Mesodermal cell (in vitro differentiated cells): ENCODE measurements at regions not wholly inside any gene's neighbourhood (a gene's known extent, or its start where the extent isn't known, plus 50 kb on each side); places are given as distances from the start of the nearest gene placed in this dataset.

ENCODE experiments used
- H3K27ac ChIP-seq: 2 replicates; pipeline ENCODE4 v1.7.0; 2013; ENCODE audit warnings: mild to moderate bottlenecking, low read depth, low read length, moderate library complexity; ENCODE audit not compliant: severe bottlenecking
- H3K36me3 ChIP-seq: 2 replicates; pipeline ENCODE4 v1.7.1; 2013; ENCODE audit warnings: mild to moderate bottlenecking, low read length, moderate library complexity; ENCODE audit not compliant: control insufficient read depth, insufficient read depth
- H3K4me1 ChIP-seq: one replicate; pipeline ENCODE4 v1.7.1; 2013; ENCODE audit warnings: mild to moderate bottlenecking, low read length; ENCODE audit not compliant: insufficient read depth, control insufficient read depth, poor library complexity, severe bottlenecking
- H3K4me3 ChIP-seq: 2 replicates; pipeline ENCODE4 v1.7.0; 2013; ENCODE audit warnings: low read length, control low read depth, mild to moderate bottlenecking; ENCODE audit not compliant: insufficient read depth, poor library complexity, severe bottlenecking; ENCODE audit errors: extremely low read depth
- H3K9me3 ChIP-seq: 2 replicates; pipeline ENCODE4 v1.7.1; 2013; ENCODE audit warnings: mild to moderate bottlenecking, low read length, moderate library complexity; ENCODE audit not compliant: control insufficient read depth
- WGBS, 2 experiments: methylation state at CpG; one replicate each; pipeline ENCODE4 v1.1.5; 2013; ENCODE audit warnings: missing lambda C conversion rate in 2 of 2; ENCODE audit not compliant: insufficient coverage in 2 of 2; 5-methylcytosine and 5-hydroxymethylcytosine counted together

GRCh38 chr4:42265782-42266602, 113.5 kb upstream of the BEND4 start:
- H3K4me1 ChIP-seq = no peaks in the 10 kb centered on the region
- peaks cover 4% of the 10 kb centered on the region for H3K9me3 ChIP-seq
- no peaks in the 10 kb centered on the region for H3K36me3 ChIP-seq
- 90 to 91% methylated on average over 7 to 14 of the region's 20 CpGs for WGBS, 2 experiments
- no peak overlapping the region for H3K4me3 ChIP-seq
- no peak overlapping the region for H3K27ac ChIP-seq

GRCh38 chr4:42267724-42268123, 115.3 kb upstream of the BEND4 start:
- Histone ChIP-seq H3K4me3 (no peak overlapping the region), H3K27ac (no peak overlapping the region), H3K9me3 (peaks cover 4% of the 10 kb centered on the region), H3K4me1 (no peaks in the 10 kb centered on the region), H3K36me3 (no peaks in the 10 kb centered on the region)
- 96 to 100% methylated on average over 2 to 3 of the region's 3 CpGs for WGBS, 2 experiments

DNA sequence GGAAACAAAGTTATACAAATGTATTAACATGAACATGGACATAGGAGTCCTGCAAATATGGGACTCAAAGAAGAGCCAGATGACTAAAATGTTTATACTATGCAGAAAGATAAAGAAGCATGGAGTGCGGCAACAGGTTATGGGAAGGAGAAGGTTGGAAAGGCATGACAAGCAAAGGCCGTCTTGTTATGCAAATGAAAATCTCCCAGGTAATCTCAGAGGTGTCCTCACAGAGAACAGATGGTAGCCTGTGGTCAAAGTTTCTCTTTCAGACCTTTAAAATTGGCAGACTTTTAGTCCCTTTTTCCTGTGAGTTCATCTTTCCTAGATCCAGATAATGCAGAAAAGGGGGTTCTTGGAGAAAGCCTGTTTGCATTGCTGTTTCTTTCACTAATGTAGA, 116.4 kb upstream of the BEND4 start:
- no peaks in the 10 kb centered on the region for H3K36me3 ChIP-seq
- no peak overlapping the region for H3K27ac ChIP-seq
- no peak overlapping the region for H3K4me3 ChIP-seq
- WGBS, 2 experiments = 66% methylated on average over 2 of the region's 2 CpGs
- H3K4me1 ChIP-seq = no peaks in the 10 kb centered on the region
- H3K9me3 ChIP-seq = peaks cover 4% of the 10 kb centered on the region

DNA sequence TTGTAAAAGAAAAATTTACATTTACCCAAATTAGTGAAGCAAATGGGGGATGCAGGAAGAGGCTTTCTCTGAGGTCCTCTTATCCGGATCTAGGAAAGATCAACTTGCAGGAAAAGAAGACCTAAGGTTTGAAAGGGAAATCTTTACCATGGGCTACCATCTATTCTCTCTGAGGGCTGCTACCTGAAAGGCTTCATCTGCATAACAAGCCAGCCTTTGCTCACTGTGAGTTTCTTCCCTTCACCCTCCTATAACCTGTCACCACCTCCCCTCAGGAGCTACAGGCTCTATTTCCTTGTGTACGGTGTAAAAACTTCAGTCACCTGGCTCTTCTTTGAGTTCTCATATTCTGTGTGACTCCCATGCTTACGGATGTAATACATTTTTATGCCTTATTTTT, 118.6 kb upstream of the BEND4 start:
- 61 to 83% methylated on average over 1 to 2 of the region's 3 CpGs for whole genome bisulfite sequencing, 2 experiments
- no peak overlapping the region for H3K4me3 ChIP-seq
- no peaks in the 10 kb centered on the region for H3K4me1 ChIP-seq
- no peaks in the 10 kb centered on the region for H3K36me3 ChIP-seq
- H3K27ac ChIP-seq = no peak overlapping the region
- H3K9me3 ChIP-seq = no peaks in the 10 kb centered on the region

- Histone ChIP-seq H3K4me1 (no peaks in the 10 kb centered on the region), H3K27ac (no peak overlapping the region), H3K4me3 (no peak overlapping the region), H3K36me3 (no peaks in the 10 kb centered on the region), H3K9me3 (no peaks in the 10 kb centered on the region)
- no CpG with 5 or more reads among the region's 2 CpGs for WGBS, 2 experiments
Measured at GRCh38 chr4:42277291-42277690, 120.0 kb upstream of the SHISA3 start.

- Histone ChIP-seq H3K36me3 (no peaks in the 10 kb centered on the region), H3K4me3 (no peak overlapping the region), H3K27ac (no peak overlapping the region), H3K9me3 (no peaks in the 10 kb centered on the region), H3K4me1 (no peaks in the 10 kb centered on the region)
- 91 to 94% methylated on average over 15 of the region's 15 CpGs for WGBS, 2 experiments
Measured at GRCh38 chr4:42278709-42279324, 118.5 kb upstream of the SHISA3 start.

DNA sequence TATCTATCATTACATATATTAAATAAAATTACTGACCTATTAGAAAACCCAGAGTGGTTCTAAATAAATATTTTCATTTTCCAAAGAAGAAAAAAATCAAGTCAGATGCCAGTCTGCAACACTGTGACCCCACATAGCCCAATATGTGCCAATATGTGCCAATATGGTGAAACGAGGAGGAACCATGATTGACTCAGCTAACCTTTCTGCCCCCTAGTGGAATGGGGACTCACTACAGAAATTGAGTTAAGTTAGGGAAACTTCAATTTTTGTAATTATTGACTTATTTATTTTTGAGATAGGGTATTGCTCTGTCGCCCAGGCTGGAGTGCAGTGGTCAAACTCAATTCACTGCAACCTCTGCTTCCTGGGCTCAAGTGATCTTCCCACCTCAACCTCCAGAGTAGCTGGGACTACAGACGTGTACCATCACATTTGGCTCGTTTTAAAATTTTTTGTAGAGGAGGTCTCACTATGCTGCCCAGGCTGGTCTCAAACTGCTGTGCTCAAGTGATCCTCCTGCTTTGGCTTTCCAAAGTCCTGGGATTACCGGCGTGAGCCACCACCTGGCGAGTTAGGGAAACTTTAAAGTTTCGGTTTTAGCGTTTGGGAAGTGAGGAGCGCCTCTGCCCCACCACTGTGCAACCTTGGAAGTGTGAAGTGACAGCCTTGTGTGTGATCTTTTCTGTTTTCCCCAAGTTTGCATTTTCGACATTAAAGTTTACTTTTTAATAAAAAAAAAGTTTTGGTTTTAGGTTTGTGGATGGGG, 116.8 kb upstream of the SHISA3 start:
- Histone ChIP-seq H3K4me3 (no peak overlapping the region), H3K36me3 (no peaks in the 10 kb centered on the region), H3K27ac (no peak overlapping the region), H3K4me1 (no peaks in the 10 kb centered on the region), H3K9me3 (no peaks in the 10 kb centered on the region)
- WGBS, 2 experiments = 71 to 72% methylated on average over 6 to 10 of the region's 11 CpGs

- H3K4me3 ChIP-seq = no peak overlapping the region
- no peaks in the 10 kb centered on the region for H3K4me1 ChIP-seq
- H3K27ac ChIP-seq = no peak overlapping the region
- WGBS, 2 experiments = 64 to 65% methylated on average over 6 to 7 of the region's 9 CpGs
- H3K9me3 ChIP-seq = no peaks in the 10 kb centered on the region
- no peaks in the 10 kb centered on the region for H3K36me3 ChIP-seq
Measured at GRCh38 chr4:42281324-42282020, 115.8 kb upstream of the SHISA3 start.

DNA sequence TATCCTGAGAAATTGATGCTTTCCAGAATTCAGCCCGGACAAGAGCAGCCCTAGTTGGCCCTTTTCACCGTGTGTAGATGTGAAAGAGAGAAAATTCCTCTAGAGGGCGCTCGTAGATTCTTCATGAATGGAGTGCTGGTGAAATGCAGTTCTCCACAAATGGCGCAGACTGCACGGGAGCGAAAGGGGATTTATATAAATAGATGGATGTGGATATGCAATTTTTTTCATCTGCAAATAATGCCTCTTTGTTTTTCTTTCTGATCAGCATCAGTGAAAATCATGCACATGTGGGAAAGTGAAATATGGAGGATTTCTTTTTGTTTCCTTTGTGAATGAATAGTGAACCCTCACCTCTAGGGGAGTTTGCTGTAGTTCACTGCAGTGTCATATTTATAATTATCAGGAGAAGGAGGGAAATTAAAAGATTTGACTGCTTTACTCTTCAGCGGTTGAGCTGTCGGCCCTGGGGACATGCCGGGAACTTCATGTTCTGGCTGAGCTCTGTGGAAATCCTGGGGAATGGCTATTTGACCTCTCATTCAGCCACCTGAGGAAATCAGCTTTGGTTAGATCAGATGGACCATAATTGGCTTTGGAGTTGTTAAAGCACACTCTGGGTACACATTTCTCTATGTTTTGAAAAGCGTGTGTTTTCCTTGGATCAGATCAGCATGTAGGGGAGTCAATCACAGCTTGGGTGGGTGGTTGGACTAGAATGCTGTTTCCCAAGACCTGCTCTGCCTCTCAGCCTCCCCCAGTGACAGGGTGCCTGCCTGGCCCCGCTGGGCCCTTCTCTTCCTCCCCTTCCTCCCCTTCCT, 115.0 kb upstream of the SHISA3 start:
- WGBS, 2 experiments = 32 to 37% methylated on average over 7 to 8 of the region's 12 CpGs
- no peaks in the 10 kb centered on the region for H3K4me1 ChIP-seq
- no peaks in the 10 kb centered on the region for H3K9me3 ChIP-seq
- no peak overlapping the region for H3K4me3 ChIP-seq
- no peaks in the 10 kb centered on the region for H3K36me3 ChIP-seq
- H3K27ac ChIP-seq = no peak overlapping the region

- 87 to 92% methylated on average over 3 to 5 of the region's 5 CpGs for WGBS, 2 experiments
- no peaks in the 10 kb centered on the region for H3K4me1 ChIP-seq
- H3K9me3 ChIP-seq = no peaks in the 10 kb centered on the region
- no peak overlapping the region for H3K27ac ChIP-seq
- no peaks in the 10 kb centered on the region for H3K36me3 ChIP-seq
- no peak overlapping the region for H3K4me3 ChIP-seq
Measured at GRCh38 chr4:42284030-42284429, 113.3 kb upstream of the SHISA3 start.
